Astrocyte of the cerebellum (primary cell): ENCODE measurements at regions not wholly inside any gene's neighbourhood (a gene's known extent, or its start where the extent isn't known, plus 50 kb on each side); places are given as distances from the start of the nearest gene placed in this dataset.

Source experiments
- DNase-seq: peaks from one replicate; pipeline ENCODE4 v3.0.0-alpha.2; 2011; ENCODE audit warnings: low read depth
- H3K4me3 ChIP-seq: 2 replicates; pipeline ENCODE4 v1.5.1; 2011; ENCODE audit warnings: mild to moderate bottlenecking, low read depth, low read length, moderate library complexity
- CTCF ChIP-seq: IDR thresholded peaks from 2 replicates; pipeline ENCODE4 v1.5.1; 2012; ENCODE audit warnings: low read length, low read depth, moderate library complexity, mild to moderate bottlenecking; ENCODE audit errors: missing control alignments
- in situ Hi-C: cut with HindIII; loops from 2 replicates; pipeline ENCODE4 v1.10.0; 2017; ENCODE audit warnings: low sequenced_read_pairs

- in situ Hi-C loops: no loop called here
- TF ChIP-seq CTCF: no peak
- DNase-seq: no peak
- no peak overlapping the region for H3K4me3 ChIP-seq
Measured at GRCh38 chr2:167484875-167485274, 596.6 kb downstream of the XIRP2 start.

- H3K4me3 ChIP-seq: no peak overlapping the region
- in situ Hi-C loops: no loop called here
- DNase-seq: no peak
- no peak for TF ChIP-seq CTCF
Measured at GRCh38 chr2:167480986-167481309, 592.7 kb downstream of the XIRP2 start.

DNA sequence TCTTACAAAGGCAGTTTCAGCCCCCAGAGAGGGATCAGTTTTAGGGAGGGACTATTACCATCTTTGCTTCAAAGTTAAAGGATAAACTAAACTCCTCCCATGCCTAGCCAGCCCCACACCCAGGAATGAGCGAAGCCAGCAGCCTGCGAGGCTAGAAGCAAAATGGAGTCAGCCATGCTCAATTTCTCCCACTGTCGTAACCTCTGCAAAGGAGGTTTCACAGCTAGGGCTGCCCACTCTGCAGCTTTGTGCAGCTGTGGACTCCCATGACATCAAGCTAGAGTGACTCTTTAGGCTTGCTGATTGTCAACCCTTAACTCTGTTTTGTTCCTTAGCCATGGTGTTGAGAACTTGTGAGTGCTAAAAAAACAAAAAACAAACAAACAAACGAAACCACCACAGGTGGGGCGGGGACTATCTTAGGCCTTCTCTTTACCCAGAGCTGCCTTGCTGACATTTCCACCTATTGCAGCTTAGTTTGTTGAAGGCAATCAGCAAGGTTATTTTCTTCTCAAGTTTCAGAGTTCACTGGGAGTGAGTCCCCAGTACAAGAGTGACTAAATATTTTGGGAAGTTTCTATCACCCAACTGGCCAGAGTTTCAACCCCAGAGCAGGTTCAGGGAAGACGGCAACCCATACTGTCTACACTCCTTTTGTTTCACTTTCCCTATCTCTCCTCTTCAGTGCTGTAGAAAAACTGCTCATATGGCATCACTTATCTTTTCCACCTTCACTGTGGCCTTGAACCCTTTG, 592.1 kb downstream of the XIRP2 start:
- in situ Hi-C loops: no loop called here
- no peak overlapping the region for H3K4me3 ChIP-seq

GRCh38 chr2:167478196-167478595, 589.9 kb downstream of the XIRP2 start:
- no peak for DNase-seq
- in situ Hi-C loops: no loop called here
- no peak for TF ChIP-seq CTCF
- no peak overlapping the region for H3K4me3 ChIP-seq

More for the DNA sequence above, 592.1 kb downstream of the XIRP2 start:
- DNase-seq: no peak
- no peak for TF ChIP-seq CTCF

GRCh38 chr2:167475791-167476190, 587.5 kb downstream of the XIRP2 start:
- no peak for DNase-seq
- H3K4me3 ChIP-seq: no peak overlapping the region
- in situ Hi-C loops: no loop called here
- TF ChIP-seq CTCF: no peak

- DNase-seq: no peak
- no peak for TF ChIP-seq CTCF
- H3K4me3 ChIP-seq: no peak overlapping the region
- in situ Hi-C loops: no loop called here
Measured at GRCh38 chr2:167471734-167472133, 583.5 kb downstream of the XIRP2 start.
